IPS-15b (cell line): ENCODE measurements at regions not wholly inside any gene's neighbourhood (a gene's known extent, or its start where the extent isn't known, plus 50 kb on each side); places are given as distances from the start of the nearest gene placed in this dataset.

Source experiments
- H3K27me3 ChIP-seq: one replicate; pipeline ENCODE4 v1.6.1; 2013; ENCODE audit warnings: low read length; ENCODE audit not compliant: control insufficient read depth, insufficient read depth
- H3K36me3 ChIP-seq: one replicate; pipeline ENCODE4 v1.6.1; 2013; ENCODE audit warnings: low read length; ENCODE audit not compliant: control insufficient read depth, insufficient read depth
- H3K4me1 ChIP-seq: one replicate; pipeline ENCODE4 v1.6.1; 2013; ENCODE audit warnings: mild to moderate bottlenecking, low read length; ENCODE audit not compliant: control insufficient read depth, insufficient read depth
- H3K4me3 ChIP-seq: one replicate; pipeline ENCODE4 v1.5.1; 2013; ENCODE audit warnings: low read depth, low read length
- H3K9ac ChIP-seq: one replicate; pipeline ENCODE4 v1.6.1; 2013; ENCODE audit warnings: low read depth, mild to moderate bottlenecking, low read length
- H3K9me3 ChIP-seq: one replicate; pipeline ENCODE4 v1.6.1; 2013; ENCODE audit warnings: mild to moderate bottlenecking, low read length; ENCODE audit not compliant: control insufficient read depth, insufficient read depth

DNA sequence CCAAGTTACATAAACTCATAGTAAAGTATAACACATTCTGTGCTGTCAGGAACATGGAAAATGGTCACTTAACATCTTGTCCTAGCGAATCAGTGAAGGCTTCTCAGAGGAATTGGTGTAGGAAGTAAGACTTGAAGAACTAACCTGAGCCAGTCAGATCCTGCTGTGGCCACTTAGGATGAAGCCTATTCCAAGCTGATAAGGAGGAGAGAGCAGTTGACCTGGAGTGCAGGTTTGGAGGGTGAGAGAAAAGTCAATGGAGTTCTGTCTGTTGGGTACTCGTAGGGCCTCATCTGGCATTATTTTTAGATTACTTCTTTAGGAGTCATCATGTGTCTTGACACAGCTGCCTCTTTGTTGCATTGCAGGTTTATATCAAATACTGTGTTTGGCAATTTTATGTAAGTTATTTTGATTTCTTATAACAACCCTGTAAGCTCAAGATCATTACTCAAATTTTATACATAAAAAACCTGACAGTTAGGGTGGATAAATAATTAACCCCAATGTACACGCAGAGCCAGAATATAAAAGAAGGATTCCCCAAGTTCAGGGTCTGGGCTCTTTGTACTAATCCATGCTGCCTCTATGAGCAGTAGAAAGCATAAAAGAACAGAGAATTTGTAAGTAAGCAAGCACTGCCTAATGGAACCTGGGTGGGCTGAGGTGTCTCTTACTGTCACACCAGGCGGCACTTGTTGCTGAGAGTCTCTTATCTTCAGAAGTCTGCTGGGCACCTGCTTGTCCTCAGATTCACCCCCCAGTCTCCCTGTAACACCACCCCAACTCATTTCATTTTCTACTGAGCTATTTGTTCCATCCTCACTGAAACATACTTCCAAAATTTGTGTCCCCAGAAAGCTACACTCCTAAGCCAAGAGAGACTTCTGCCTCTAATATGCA lies 252.1 kb upstream of the NT5C1B start:
- Histone ChIP-seq H3K9me3 (no peaks in the 10 kb centered on the region), H3K4me3 (no peak overlapping the region), H3K4me1 (peaks cover 22% of the 10 kb centered on the region), H3K36me3 (no peaks in the 10 kb centered on the region), H3K9ac (no peak overlapping the region), H3K27me3 (no peaks in the 10 kb centered on the region)

DNA sequence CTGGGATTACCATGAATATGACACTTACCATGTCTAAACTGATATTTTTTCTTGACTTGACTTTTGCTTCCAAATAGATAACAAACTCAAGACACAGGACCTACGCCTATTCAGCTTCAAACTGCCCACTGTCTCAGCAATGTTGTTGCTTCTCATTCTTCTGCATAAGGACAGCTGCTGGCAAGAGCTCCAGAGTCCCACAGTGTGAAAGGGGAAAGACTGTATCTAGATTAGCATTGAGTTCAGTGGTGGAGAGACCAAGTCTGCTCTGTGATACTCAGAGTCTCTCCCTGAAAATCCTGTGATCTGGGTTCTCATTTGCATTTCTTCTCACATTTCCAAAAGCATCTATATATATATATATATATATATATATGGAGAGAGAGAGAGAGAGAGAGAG lies 247.9 kb upstream of the NT5C1B start:
- H3K27me3 ChIP-seq: no peaks in the 10 kb centered on the region

DNA sequence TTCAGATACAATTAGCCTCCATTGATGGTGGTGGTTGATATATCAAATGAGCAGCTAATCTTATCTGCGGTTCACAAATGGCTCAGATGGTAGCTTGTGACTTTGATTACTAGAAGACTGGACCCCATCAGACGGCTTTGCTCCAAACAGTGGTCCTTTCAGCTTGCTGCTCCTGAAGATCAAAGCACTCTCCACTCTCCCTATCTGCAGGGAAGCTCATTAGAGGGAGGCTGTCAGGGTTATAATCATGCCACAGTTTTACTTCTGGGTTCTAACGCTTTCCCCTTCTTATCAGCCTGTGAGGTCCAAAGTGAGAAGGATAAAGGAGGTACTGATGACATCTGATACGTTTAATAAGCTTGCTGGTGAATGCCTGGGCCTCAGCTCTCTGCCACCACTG lies 247.1 kb upstream of the NT5C1B start:
- H3K4me1 ChIP-seq: peaks cover 18% of the 10 kb centered on the region

More for the DNA sequence above, 247.9 kb upstream of the NT5C1B start:
- Histone ChIP-seq H3K36me3 (no peaks in the 10 kb centered on the region), H3K9me3 (no peaks in the 10 kb centered on the region), H3K9ac (no peak overlapping the region), H3K4me3 (no peak overlapping the region), H3K4me1 (peaks cover 21% of the 10 kb centered on the region)

DNA sequence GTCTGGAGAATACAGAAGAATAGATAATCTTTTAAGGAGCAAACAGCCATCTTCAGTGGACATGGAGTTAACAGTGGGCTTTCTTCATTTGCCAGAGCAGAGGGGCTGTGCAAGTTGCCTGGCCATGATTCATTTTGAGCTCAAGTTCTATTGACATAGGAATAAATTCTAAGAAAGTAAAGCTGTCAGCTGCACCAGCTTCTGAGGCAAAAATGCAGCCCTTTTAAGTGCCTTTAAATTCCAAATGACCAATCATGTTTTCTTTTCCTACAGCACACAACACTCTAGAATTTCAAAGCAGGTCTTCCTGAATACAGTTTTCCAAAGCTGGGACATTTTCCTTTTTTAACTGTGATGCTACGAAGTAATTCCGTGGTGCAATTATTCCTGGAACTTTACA lies 246.4 kb upstream of the NT5C1B start:
- H3K4me3 ChIP-seq: no peak overlapping the region
- no peaks in the 10 kb centered on the region for H3K9me3 ChIP-seq
- H3K27me3 ChIP-seq: no peaks in the 10 kb centered on the region
- H3K9ac ChIP-seq: no peak overlapping the region
- no peaks in the 10 kb centered on the region for H3K36me3 ChIP-seq
- H3K4me1 ChIP-seq: peaks cover 18% of the 10 kb centered on the region

More for the DNA sequence above, 247.1 kb upstream of the NT5C1B start:
- H3K36me3 ChIP-seq: no peaks in the 10 kb centered on the region
- no peaks in the 10 kb centered on the region for H3K27me3 ChIP-seq
- H3K4me3 ChIP-seq: no peak overlapping the region
- no peaks in the 10 kb centered on the region for H3K9me3 ChIP-seq
- no peak overlapping the region for H3K9ac ChIP-seq

DNA sequence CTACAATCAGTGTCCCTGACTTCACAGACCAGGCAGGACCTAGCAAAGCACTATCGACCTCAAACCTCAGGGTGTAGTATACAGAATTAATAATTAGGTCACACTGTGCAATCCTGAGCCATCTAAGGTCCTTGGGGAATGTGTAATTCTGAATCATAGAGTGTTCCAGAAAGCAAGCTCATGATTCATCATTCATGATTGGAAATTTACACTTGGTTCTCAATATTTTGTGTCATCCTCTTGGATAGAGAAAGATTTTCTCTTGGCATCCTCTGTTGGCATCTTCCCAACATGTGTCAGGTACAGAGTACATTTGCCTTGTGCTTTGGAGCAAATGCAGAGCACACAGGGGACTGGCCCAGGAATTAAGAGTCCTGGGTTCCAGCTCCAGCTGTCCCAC lies 245.0 kb upstream of the NT5C1B start:
- Histone ChIP-seq H3K4me3 (no peak overlapping the region), H3K27me3 (no peaks in the 10 kb centered on the region), H3K36me3 (no peaks in the 10 kb centered on the region), H3K9me3 (no peaks in the 10 kb centered on the region), H3K4me1 (peaks cover 18% of the 10 kb centered on the region), H3K9ac (no peak overlapping the region)

DNA sequence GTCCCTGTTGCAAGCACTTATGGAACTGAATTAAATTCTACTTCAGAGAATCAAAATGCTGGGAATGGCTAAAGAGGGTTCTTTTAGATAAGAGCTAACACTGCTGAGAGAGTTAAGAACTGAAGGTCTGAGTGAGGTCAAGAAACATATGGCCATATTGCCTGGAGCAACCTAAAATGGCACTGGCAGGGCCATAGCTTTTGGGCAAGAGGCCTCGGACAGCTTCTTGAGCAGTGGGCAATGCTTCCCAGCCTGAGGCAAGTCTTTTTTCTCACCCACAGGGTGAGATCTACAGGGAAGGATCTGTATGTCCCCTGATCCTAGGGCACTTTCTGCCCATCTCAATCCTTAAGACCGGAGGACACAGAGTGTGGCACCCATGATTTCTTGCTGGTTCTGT lies 244.6 kb upstream of the NT5C1B start:
- Histone ChIP-seq H3K4me1 (peaks cover 18% of the 10 kb centered on the region), H3K36me3 (no peaks in the 10 kb centered on the region), H3K27me3 (no peaks in the 10 kb centered on the region), H3K4me3 (no peak overlapping the region), H3K9me3 (no peaks in the 10 kb centered on the region), H3K9ac (no peak overlapping the region)

DNA sequence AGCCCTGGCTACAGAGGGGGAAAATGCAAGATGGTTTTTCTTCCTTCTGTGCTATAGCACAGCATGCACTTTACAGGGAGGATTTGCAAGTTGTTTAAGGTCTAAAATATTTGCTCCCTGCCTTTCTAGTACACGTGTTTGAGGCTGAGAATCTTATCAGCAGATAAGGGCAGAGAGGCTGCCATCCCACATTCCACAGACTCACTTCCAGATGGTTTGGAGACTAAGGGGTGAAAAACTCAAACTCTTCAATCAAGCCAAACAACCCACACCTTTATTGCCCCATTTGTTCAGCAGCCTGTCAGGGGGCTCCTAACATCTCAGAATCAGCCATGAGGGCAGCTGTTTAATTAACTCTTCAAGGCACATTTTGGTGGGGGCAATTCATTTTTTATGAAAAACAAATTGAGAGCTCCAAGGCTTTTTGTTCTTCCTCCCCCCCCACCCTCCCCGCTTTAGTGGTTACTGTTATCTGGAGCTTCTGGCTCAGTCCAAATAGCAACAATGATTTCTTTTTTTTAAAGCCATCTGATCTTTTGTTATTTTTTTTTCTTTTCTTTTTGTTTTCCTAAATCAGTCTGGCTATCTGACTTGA lies 242.6 kb upstream of the NT5C1B start:
- Histone ChIP-seq H3K9ac (no peak overlapping the region), H3K4me3 (no peak overlapping the region), H3K27me3 (no peaks in the 10 kb centered on the region), H3K4me1 (peaks cover 6% of the 10 kb centered on the region), H3K9me3 (no peaks in the 10 kb centered on the region), H3K36me3 (no peaks in the 10 kb centered on the region)

DNA sequence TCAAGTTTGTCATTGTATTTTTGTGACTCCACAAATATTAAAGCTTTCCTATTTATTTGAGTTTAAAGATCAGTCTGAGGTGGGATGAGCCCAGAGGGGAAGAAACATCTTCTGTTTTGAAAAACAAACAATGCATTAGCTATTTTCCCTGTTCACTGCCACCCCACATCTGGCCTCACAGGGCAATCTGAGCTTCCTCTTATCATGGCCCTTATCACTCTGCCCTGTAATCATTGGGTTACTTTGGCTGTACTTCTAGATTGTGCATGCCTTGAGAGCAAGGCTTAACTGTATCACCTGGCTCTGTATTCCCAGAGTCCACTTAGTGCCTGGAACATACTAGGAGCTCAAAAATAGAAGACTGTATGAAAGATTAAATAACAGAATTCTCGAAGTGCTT lies 241.6 kb upstream of the NT5C1B start:
- Histone ChIP-seq H3K9me3 (no peaks in the 10 kb centered on the region), H3K36me3 (no peaks in the 10 kb centered on the region), H3K9ac (no peak overlapping the region), H3K4me3 (no peak overlapping the region), H3K27me3 (no peaks in the 10 kb centered on the region), H3K4me1 (no peaks in the 10 kb centered on the region)

DNA sequence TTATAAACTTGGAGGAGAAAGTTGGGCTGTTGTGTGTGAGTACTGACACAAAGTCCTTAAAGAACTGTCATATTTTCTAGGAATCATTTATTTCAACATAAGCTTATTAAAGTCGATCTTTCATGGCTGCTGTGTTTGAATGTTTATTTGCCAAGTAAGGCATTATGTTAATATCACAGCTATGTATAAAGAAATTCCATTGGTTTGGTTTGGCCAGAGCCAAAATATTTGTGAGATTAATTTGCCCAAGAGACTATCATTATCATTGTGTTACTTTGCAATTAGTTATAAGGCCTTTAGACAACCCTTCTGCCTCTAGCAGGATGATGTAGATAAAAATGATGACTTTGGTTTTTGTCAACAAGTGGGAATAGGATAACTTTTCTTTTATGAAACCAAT lies 240.6 kb upstream of the NT5C1B start:
- H3K36me3 ChIP-seq: no peaks in the 10 kb centered on the region
- no peak overlapping the region for H3K4me3 ChIP-seq
- no peak overlapping the region for H3K9ac ChIP-seq
- no peaks in the 10 kb centered on the region for H3K4me1 ChIP-seq
- no peaks in the 10 kb centered on the region for H3K9me3 ChIP-seq
- no peaks in the 10 kb centered on the region for H3K27me3 ChIP-seq

DNA sequence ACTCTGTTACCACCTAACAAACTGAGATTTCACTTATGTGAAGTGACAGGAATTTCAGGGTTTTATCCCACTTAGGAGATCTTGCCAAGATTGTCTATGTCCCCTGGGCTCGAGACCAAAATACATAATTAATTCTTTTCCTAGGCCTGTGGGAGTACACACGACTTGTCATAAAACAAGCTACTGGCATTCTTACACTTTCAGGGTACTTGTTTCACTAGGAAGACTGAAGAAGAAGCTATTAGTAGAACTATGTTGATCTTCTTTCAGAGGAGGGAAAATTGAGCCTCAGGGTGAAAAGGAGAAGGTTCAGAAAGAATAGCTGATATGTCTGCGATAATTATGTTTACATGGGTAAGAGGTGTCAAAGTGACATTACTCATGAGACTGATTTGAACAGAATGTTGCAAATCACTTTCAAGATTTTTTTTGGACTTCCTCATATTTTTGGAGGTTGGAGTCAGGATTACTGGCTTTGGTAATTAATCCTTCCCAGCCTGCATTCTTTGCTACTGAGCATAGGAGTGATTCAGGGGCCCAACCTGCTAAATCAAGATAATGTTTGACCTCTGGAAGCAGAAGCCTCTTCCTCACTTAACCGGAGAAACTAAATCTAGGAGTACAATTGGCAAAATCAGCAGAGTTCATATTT lies 240.0 kb upstream of the NT5C1B start:
- H3K36me3 ChIP-seq: no peaks in the 10 kb centered on the region
- no peaks in the 10 kb centered on the region for H3K9me3 ChIP-seq
- no peaks in the 10 kb centered on the region for H3K4me1 ChIP-seq
- H3K9ac ChIP-seq: no peak overlapping the region
- no peaks in the 10 kb centered on the region for H3K27me3 ChIP-seq
- H3K4me3 ChIP-seq: no peak overlapping the region

DNA sequence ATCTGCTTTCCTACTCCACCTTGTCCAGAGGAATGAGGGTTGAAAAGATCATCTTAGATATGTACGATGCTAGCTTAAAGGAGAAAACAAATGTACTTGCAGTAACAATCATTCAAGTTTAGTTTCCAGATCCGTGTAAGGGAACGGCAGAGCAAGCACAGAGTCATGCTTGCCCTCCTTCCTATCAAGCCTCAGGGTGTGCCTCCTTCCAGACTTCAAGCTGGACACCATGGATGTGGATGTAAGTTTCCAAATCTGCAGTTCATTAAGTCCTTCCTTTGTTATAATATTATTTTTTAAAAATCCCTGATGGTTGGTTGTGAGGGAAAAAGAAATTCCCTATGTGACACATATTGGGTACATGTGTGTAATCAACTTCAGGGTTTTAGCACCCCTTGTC lies 238.9 kb upstream of the NT5C1B start:
- Histone ChIP-seq H3K36me3 (no peaks in the 10 kb centered on the region), H3K4me3 (no peak overlapping the region), H3K27me3 (no peaks in the 10 kb centered on the region), H3K9ac (no peak overlapping the region), H3K4me1 (no peaks in the 10 kb centered on the region), H3K9me3 (no peaks in the 10 kb centered on the region)

DNA sequence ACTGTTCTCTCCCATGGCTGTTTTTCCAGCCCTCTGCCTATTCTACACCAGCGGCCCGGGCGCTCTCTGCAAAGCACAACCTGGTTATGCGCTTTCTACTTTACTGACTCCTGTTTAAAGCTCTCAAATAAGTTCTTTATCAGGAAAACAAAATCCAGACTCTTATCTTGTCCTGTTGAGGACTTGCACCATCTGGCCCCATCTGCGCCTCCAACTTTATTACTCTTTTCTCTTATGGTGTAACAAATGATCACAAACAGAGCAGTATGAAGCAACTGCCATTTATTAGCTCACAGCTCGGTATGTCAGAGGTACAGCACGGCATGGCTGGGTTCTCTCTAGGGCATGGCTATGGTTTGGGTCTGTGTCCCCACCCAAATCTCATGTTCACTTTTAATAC lies 236.5 kb upstream of the NT5C1B start:
- Histone ChIP-seq H3K4me3 (no peak overlapping the region), H3K27me3 (no peaks in the 10 kb centered on the region), H3K4me1 (no peaks in the 10 kb centered on the region), H3K9me3 (no peaks in the 10 kb centered on the region), H3K36me3 (no peaks in the 10 kb centered on the region), H3K9ac (no peak overlapping the region)
